Hepatocyte (in vitro differentiated cells): ENCODE measurements at regions not wholly inside any gene's neighbourhood (a gene's known extent, or its start where the extent isn't known, plus 50 kb on each side); places are given as distances from the start of the nearest gene placed in this dataset.
"Not testable (repeated sequence)": the region's sequence is repeated elsewhere in the genome, so short reads cannot be mapped to it uniquely, and the experiment has no call there.

Source experiments
- CTCF ChIP-seq: fragments of 200-600 bp; sonication (generic); IDR thresholded peaks from 2 replicates; pipeline ENCODE4 v1.5.1; 2016; ENCODE audit warnings: antibody characterized with exemption, mild to moderate bottlenecking; ENCODE audit not compliant: poor library complexity
- EZH2phosphoT487 ChIP-seq: fragments of 200-600 bp; sonication (generic); IDR thresholded peaks from one replicate; pipeline ENCODE4 v1.6.1; 2018; ENCODE audit warnings: antibody characterized with exemption, mild to moderate bottlenecking, low read depth, moderate library complexity; ENCODE audit not compliant: unreplicated experiment, severe bottlenecking

GRCh38 chr15:21324720-21325460 lies 115.4 kb downstream of the POTEB3 start:
- not testable (repeated sequence) for TF ChIP-seq EZH2phosphoT487, CTCF
